ENCODE measurements at regions not wholly inside any gene's neighbourhood (a gene's known extent, or its start where the extent isn't known, plus 50 kb on each side); places are given as distances from the start of the nearest gene placed in this dataset.
"Not testable (repeated sequence)": the region's sequence is repeated elsewhere in the genome, so short reads cannot be mapped to it uniquely, and the experiment has no call there.

DNA sequence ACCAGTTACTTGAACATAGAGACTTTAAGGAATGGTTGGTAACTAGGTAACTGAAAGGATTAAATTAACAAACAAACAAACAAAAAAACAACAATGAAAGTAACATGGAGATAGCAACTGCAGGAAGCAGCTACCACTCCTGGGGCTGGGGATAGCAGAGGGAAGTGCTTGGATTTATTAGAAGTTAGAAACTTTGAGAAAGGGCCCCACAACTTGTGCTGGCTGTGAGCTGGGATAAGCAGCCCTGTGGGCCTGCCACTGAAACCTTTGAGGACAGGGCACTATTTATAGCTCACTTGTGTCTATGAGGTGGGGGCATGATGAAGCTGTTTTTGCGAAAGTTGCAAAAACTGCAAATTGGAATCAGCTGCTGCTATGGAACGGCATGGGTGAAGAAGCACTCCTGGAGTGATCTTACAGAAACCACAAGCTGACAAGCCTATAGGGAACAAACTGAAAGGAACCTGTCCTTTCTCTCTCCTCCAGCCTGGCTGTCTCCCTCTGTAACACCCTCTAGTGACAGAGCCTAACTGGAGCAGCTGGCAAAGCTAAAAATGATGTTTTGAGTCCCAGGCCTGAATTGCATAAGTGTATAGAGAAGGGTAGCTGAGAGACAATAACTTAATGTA lies 91.4 kb upstream of the RANBP6 start:
- no peak overlapping the region for H3K4me3 ChIP-seq (ENCODE audit: low read depth, low read length)
- TF ChIP-seq, protein P1, sequence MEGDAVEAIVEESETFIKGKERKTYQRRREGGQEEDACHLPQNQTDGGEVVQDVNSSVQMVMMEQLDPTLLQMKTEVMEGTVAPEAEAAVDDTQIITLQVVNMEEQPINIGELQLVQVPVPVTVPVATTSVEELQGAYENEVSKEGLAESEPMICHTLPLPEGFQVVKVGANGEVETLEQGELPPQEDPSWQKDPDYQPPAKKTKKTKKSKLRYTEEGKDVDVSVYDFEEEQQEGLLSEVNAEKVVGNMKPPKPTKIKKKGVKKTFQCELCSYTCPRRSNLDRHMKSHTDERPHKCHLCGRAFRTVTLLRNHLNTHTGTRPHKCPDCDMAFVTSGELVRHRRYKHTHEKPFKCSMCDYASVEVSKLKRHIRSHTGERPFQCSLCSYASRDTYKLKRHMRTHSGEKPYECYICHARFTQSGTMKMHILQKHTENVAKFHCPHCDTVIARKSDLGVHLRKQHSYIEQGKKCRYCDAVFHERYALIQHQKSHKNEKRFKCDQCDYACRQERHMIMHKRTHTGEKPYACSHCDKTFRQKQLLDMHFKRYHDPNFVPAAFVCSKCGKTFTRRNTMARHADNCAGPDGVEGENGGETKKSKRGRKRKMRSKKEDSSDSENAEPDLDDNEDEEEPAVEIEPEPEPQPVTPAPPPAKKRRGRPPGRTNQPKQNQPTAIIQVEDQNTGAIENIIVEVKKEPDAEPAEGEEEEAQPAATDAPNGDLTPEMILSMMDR (IDR thresholded peaks at IDR 0.05; ENCODE audit: low read depth, low read length) = peak; percentile 7; the same call in 1 of the 2 replicates

GRCh38 chr9:6105738-6106137 lies 90.3 kb upstream of the RANBP6 start:
- no peak overlapping the region for H3K4me3 ChIP-seq (ENCODE audit: low read depth, low read length)
- TF ChIP-seq, protein P1 (IDR thresholded peaks at IDR 0.05; ENCODE audit: low read depth, low read length) = no peak

DNA sequence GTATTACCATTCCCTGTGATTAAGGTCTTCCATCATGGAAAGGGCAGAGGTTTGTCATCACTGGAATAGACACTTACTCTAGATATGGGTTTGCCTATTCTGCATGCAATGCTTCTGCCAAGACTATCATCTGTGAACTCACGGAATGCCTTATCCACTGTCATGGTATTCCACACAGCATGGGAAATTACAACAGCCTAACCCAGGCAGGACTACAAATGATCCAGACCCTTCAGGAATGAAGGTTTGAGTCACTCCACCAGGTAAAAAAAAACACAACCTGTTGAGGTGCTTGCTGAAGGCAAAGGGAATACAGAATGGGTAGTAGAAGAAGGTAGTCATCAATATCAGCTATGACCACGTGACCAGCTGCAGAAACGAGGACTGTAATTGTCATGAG lies 89.0 kb upstream of the RANBP6 start:
- not testable (repeated sequence) for H3K4me3 ChIP-seq (ENCODE audit: low read depth, low read length)

DNA sequence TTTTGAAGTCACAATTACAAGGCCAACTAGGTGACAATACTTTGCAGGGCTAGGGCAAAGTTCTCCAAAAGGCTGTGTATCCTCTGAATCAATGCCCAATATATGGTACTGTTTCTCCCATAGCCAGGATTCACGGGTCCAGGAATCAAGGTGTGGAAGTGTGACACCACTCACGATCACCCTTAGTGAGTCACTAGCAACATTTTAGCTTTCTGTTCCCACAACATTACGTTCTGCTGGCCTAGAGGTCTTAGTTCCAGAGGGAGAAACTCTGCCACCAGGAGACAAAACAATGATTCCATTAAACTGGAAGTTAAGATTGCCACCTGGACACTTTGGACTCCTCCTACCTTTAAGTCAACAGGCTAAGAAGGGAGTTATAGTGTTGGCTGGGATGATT lies 88.5 kb upstream of the RANBP6 start:
- H3K4me3 ChIP-seq (ENCODE audit: low read depth, low read length) = not testable (repeated sequence)

GRCh38 chr9:6102336-6102987 lies 87.0 kb upstream of the RANBP6 start:
- not testable (repeated sequence) for H3K4me3 ChIP-seq (ENCODE audit: low read depth, low read length)

- H3K4me3 ChIP-seq (ENCODE audit: low read depth, low read length) = not testable (repeated sequence)
Observed at GRCh38 chr9:6101725-6102124, 86.3 kb upstream of the RANBP6 start.

DNA sequence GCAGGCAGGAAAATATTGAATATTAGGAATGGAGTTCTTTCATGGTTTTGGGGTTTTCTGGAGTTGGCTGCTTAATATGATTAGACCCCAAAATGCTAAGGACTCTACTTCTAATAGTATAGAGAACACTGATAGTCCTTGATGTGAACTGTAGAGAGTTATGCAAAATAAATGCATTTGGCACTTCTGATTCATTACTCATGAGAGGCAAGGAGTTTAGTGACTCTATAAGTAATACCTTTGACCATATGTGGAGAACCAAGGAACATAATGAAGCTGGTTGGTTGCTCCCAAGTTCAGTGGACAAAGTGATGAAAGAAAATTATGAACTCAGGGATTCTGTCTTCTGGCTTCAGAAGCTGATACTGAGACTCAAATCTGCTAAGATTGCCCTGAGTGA lies 83.9 kb upstream of the RANBP6 start:
- not testable (repeated sequence) for H3K4me3 ChIP-seq (ENCODE audit: low read depth, low read length)

DNA sequence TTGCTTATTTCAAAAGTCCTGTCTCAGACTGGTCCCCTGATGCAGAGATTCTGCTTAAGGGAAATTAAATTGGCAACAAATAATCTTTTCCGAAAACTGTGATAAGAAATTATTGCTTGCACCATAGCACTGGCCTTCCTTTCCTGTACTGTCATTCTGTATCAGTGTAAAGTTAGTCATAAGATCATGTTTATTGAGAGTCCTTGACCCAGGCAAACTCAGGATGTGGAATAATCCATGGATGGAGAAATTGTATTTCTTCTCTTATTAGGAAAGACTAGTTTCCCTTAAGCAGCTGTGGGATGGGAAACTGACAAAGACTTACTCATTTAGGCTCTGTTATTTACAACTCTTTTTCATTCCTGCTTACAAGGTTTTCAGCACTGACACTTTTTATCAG lies 83.0 kb upstream of the RANBP6 start:
- H3K4me3 ChIP-seq (ENCODE audit: low read depth, low read length) = no peak overlapping the region
- TF ChIP-seq, protein P1 (IDR thresholded peaks at IDR 0.05; ENCODE audit: low read depth, low read length) = no peak

- TF ChIP-seq, protein P1 (IDR thresholded peaks at IDR 0.05; ENCODE audit: low read depth, low read length) = no peak
- H3K4me3 ChIP-seq (ENCODE audit: low read depth, low read length) = no peak overlapping the region
Observed at GRCh38 chr9:6096821-6097220, 81.4 kb upstream of the RANBP6 start.

- TF ChIP-seq, protein P1 (IDR thresholded peaks at IDR 0.05; ENCODE audit: low read depth, low read length) = no peak
Observed at GRCh38 chr9:6090277-6091210, 75.1 kb upstream of the RANBP6 start.

More at GRCh38 chr9:6090277-6091210, 75.1 kb upstream of the RANBP6 start:
- no peak overlapping the region for H3K4me3 ChIP-seq (ENCODE audit: low read depth, low read length)
